Lower leg skin (tissue), 3 donors: ENCODE measurements at regions not wholly inside any gene's neighbourhood (a gene's known extent, or its start where the extent isn't known, plus 50 kb on each side); places are given as distances from the start of the nearest gene placed in this dataset.

ENCODE experiments used
- CTCF ChIP-seq, 3 donors: fragments of 450-650 bp; IDR thresholded peaks; one replicate each; pipeline ENCODE4 v1.5.1; 2016; ENCODE audit warnings: antibody characterized with exemption in 3 of 3, mild to moderate bottlenecking in 3 of 3, moderate library complexity in 2 of 3
- POLR2A ChIP-seq, 2 donors: fragments of 450-650 bp; IDR thresholded peaks; one replicate each; pipeline ENCODE4 v1.6.1; 2016 to 2017; ENCODE audit warnings: antibody characterized with exemption in 2 of 2, mild to moderate bottlenecking in 1 of 2, moderate library complexity in 1 of 2

- no peak for TF ChIP-seq CTCF (IDR thresholded peaks at IDR 0.05)
- TF ChIP-seq POLR2A (IDR thresholded peaks at IDR 0.05): no peak
Observed at GRCh38 chr13:64928696-64929499, 2301.2 kb downstream of the PCDH9 start.
